HepG2 (cell line): ENCODE measurements at regions not wholly inside any gene's neighbourhood (a gene's known extent, or its start where the extent isn't known, plus 50 kb on each side); places are given as distances from the start of the nearest gene placed in this dataset.

ENCODE experiments used
- ATAC-seq: fragments of 200-7000 bp; cut with Tn5 transposase; 3 replicates; pipeline ENCODE4 v1.9.1; 2020; ENCODE audit warnings: mild to moderate bottlenecking, moderate library complexity
- BruUV-seq: library from RNA; stranded (reverse); fragments of 400-500 nt; replicated peaks from 2 replicates; lab custom pipeline; 2021; lab: Mats Ljungman, UMichigan
- CTCF ChIA-PET: fragments of 300-600 bp; formaldehyde crosslinking; extraction: SDS; loops from one replicate; lab custom pipeline; 2021; ENCODE audit warnings: low total read pairs, inconsistent platforms, low intra/inter-chr PET ratio; lab: Yijun Ruan, JAX
- POLR2A ChIA-PET: fragments of 350-600 bp; sonication (Branson Sonifier 250); formaldehyde crosslinking; loops from one replicate; lab custom pipeline; 2020; ENCODE audit warnings: antibody characterized with exemption, inconsistent platforms; lab: Yijun Ruan, JAX
- DNase-seq: peaks from one replicate; pipeline ENCODE4 v3.0.0-alpha.2; 2015; ENCODE audit warnings: low spot score
- FAIRE-seq: peaks from 3 replicates; lab custom pipeline; 2011; peaks lifted over from hg19 to GRCh38; lab: Jason Lieb, UNC
- H2AFZ ChIP-seq: one replicate; pipeline ENCODE4 v1.6.1; 2011; ENCODE audit warnings: low read length, inconsistent platforms
- H3K27ac ChIP-seq: fragments of 300-600 bp; 3 replicates; pipeline ENCODE4 v1.8.0; 2011; ENCODE audit warnings: mixed run types, mild to moderate bottlenecking, mixed read lengths, low read length, inconsistent platforms; ENCODE audit not compliant: insufficient read depth; ENCODE audit errors: extremely low read length
- H3K27me3 ChIP-seq, 2 experiments: fragments of 200-600 bp in 1 of 2; 2 replicates in 1 of 2; 3 replicates in 1 of 2; pipeline versions ENCODE4 v1.6.0 to v1.8.0; 2011; ENCODE audit warnings: low read length in 2 of 2, mild to moderate bottlenecking in 2 of 2, moderate library complexity in 2 of 2, inconsistent platforms in 1 of 2; ENCODE audit not compliant: insufficient read depth in 2 of 2, control insufficient read depth in 1 of 2
- H3K36me3 ChIP-seq, 2 experiments: fragments of 200-600 bp in 1 of 2; replicated peaks in 1 of 2; 2 replicates in 1 of 2; 3 replicates in 1 of 2; pipeline versions ENCODE4 v1.5.1 to v1.8.0; 2011; ENCODE audit warnings: low read length in 2 of 2, inconsistent platforms in 1 of 2; ENCODE audit not compliant: insufficient read depth in 2 of 2, control insufficient read depth in 1 of 2
- H3K4me1 ChIP-seq: 2 replicates; pipeline ENCODE4 v1.5.1; 2012; ENCODE audit warnings: low read length, inconsistent platforms; ENCODE audit not compliant: insufficient read depth
- H3K4me2 ChIP-seq: 2 replicates; pipeline ENCODE4 v1.6.0; 2011; ENCODE audit warnings: low read depth, low read length, inconsistent platforms
- H3K4me3 ChIP-seq, 3 experiments: fragments of 200-600 bp in 1 of 3; sonication (generic), shearing (Covaris generic) in 1 of 3; replicated peaks in 1 of 3; 2 replicates each; pipeline ENCODE4 v1.5.1; 2011 to 2016; ENCODE audit warnings: low read length in 3 of 3, inconsistent platforms in 2 of 3, low read depth in 2 of 3, mild to moderate bottlenecking in 2 of 3, control low read depth in 1 of 3, mixed read lengths in 1 of 3; ENCODE audit not compliant: insufficient read depth in 1 of 3
- H3K79me2 ChIP-seq: one replicate; pipeline ENCODE4 v1.6.1; 2011; ENCODE audit warnings: low read length, inconsistent platforms; ENCODE audit not compliant: insufficient read depth
- H3K9ac ChIP-seq: 2 replicates; pipeline ENCODE4 v1.6.0; 2011; ENCODE audit warnings: mild to moderate bottlenecking, low read depth, low read length, inconsistent platforms; ENCODE audit not compliant: insufficient read depth
- H3K9me3 ChIP-seq: 2 replicates; pipeline ENCODE4 v1.5.1; 2012; ENCODE audit warnings: mild to moderate bottlenecking, low read length
- H4K20me1 ChIP-seq: 2 replicates; pipeline ENCODE4 v1.6.0; 2011; ENCODE audit warnings: inconsistent platforms, mild to moderate bottlenecking, low read length, moderate library complexity; ENCODE audit not compliant: insufficient read depth
- CBX1 ChIP-seq: IDR thresholded peaks from one replicate; pipeline ENCODE4 v1.6.1; 2016; ENCODE audit warnings: antibody characterized with exemption, low read depth
- CBX2 ChIP-seq, 2 experiments: fragments of 200-600 bp in 1 of 2; sonication (generic); formaldehyde crosslinking in 1 of 2; IDR thresholded peaks; 2 replicates each; pipeline versions ENCODE4 v1.7.0 to v1.8.1; 2018 to 2022; ENCODE audit warnings: low read depth in 2 of 2, low read length in 1 of 2, mild to moderate bottlenecking in 1 of 2, missing genetic modification reagents in 1 of 2
- HMG20A ChIP-seq: IDR thresholded peaks from 2 replicates; pipeline ENCODE4 v1.6.1; 2016; ENCODE audit warnings: borderline replicate concordance
- SIN3A ChIP-seq: IDR thresholded peaks from 2 replicates; pipeline ENCODE4 v1.6.1; 2011; ENCODE audit warnings: low read depth, mild to moderate bottlenecking, control low read depth, low read length, borderline replicate concordance
- ZBTB33 ChIP-seq: sonication (generic); formaldehyde crosslinking; IDR thresholded peaks from 2 replicates; pipeline ENCODE4 v1.4.0; 2020; ENCODE audit warnings: missing genetic modification reagents
- ZFAT ChIP-seq: sonication (generic); formaldehyde crosslinking; conservative IDR thresholded peaks from 2 replicates; pipeline ENCODE4 v1.8.1; 2023; ENCODE audit warnings: missing genetic modification reagents, inconsistent platforms
- ZNF333 ChIP-seq: sonication (generic); formaldehyde crosslinking; IDR thresholded peaks from 2 replicates; pipeline ENCODE4 v1.4.0; 2020; ENCODE audit warnings: mild to moderate bottlenecking, missing genetic modification reagents, borderline replicate concordance
- ZNF563 ChIP-seq: sonication (generic); formaldehyde crosslinking; IDR thresholded peaks from 2 replicates; pipeline ENCODE4 v1.8.0; 2022; ENCODE audit warnings: mild to moderate bottlenecking, moderate library complexity, missing genetic modification reagents
- ZSCAN29 ChIP-seq: sonication (generic); formaldehyde crosslinking; conservative IDR thresholded peaks from 2 replicates; pipeline ENCODE4 v1.4.0; 2020; ENCODE audit warnings: mild to moderate bottlenecking, missing genetic modification reagents
- WGBS: methylation state at CpG from one replicate; pipeline ENCODE4 v1.1.6; 2017; ENCODE audit warnings: low lambda C conversion rate; 5-methylcytosine and 5-hydroxymethylcytosine counted together
- in situ Hi-C: cut with HindIII; loops from 2 replicates; pipeline ENCODE4 v1.10.0; 2017; ENCODE audit warnings: low pct_unique_long_range_greater_than_20kb; ENCODE audit not compliant: extremely low pct_ligation_motif_present
- intact Hi-C: fragments of 100-400 bp; cut with micrococcal nuclease; formaldehyde crosslinking; loops from one replicate; pipeline ENCODE4 v1.10.0; 2022; ENCODE audit not compliant: unreplicated experiment
- TF ChIP-seq, protein P1 (sequence below): sonication (generic); formaldehyde crosslinking; IDR thresholded peaks from 2 replicates; pipeline ENCODE4 v1.5.1; 2020; ENCODE audit warnings: missing genetic modification reagents, mild to moderate bottlenecking, borderline replicate concordance

DNA sequence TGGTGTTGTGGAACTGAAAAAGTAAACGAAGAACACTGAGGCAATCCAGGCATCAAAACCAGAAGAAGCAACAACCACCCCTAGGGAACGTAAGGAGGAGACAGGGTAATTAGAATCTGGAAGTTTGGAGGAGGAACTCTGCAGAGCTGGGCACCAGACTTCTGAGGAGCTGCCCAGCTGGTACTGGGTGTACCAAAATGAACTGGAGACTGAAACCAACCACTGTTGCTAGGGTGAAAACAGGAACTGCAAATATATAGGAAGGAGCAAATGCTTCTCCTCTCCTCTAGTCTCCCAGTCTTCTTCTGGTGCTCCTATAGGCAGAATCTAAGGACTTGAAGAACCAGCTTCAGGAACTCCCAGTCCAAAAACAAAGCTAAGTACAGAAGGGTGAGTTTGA, 189.8 kb downstream of the ELAVL2 start:
- H3K4me3 ChIP-seq, result no peak overlapping the region
- ChIA-PET POLR2A (no interaction called here), CTCF (no interaction called here)
- no peak for TF ChIP-seq ZNF563 (CRISPR knock-in tag)
- no peak for TF ChIP-seq SIN3A
- no peak for TF ChIP-seq HMG20A
- TF ChIP-seq ZBTB33, result no peak
- TF ChIP-seq CBX1, result no peak
- TF ChIP-seq CBX2 (IDR thresholded peaks at IDR 0.05; ENCODE audit: low read depth, low read length), result no peak
- no peak for TF ChIP-seq CBX2 (CRISPR knock-in tag; IDR thresholded peaks at IDR 0.05; ENCODE audit: low read depth)
- no peaks in the 10 kb centered on the region for H3K27me3 ChIP-seq
- DNase-seq (no peak), ATAC-seq (no peak), FAIRE-seq (no peak)
- no peaks in the 10 kb centered on the region for H4K20me1 ChIP-seq
- no TSS peak for BruUV-seq
- no peak overlapping the region for H3K4me2 ChIP-seq
- no peak overlapping the region for H3K27ac ChIP-seq
- in situ Hi-C loops, result no loop called here
- intact Hi-C loops, result no loop called here
- H3K9me3 ChIP-seq, result 0 out of 2 replicates have a peak, but pooled peaks cover 4% of the 10 kb centered on the region
- no peaks in the 10 kb centered on the region for H3K79me2 ChIP-seq
- no peak overlapping the region for H2AFZ ChIP-seq
- no peaks in the 10 kb centered on the region for H3K36me3 ChIP-seq
- WGBS, result 0% methylated on average over 2 of the region's 2 CpGs
- no peaks in the 10 kb centered on the region for H3K4me1 ChIP-seq
- no peak overlapping the region for H3K9ac ChIP-seq

DNA sequence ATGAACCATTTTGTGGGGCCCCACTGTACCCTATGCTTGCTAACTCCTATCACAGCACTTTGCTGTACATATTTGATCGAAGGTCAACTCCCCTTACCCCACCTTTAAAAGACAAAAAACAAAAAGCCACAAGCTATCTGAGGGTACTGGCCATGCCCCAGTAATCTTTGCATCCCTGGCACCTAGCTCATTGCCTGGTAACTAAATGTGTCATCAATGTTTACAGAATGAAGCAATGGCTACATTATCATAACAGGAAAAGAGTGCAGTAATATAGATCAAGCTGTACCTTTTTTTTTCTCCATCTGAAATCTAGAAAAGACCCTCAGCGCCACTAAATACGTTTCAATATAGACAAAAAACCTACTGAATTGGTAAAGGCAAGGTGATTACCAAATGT, 188.0 kb downstream of the ELAVL2 start:
- ChIA-PET CTCF (no interaction called here), POLR2A (no interaction called here)
- WGBS, result 4% methylated on average over 3 of the region's 3 CpGs
- no peaks in the 10 kb centered on the region for H4K20me1 ChIP-seq
- no peaks in the 10 kb centered on the region for H3K9me3 ChIP-seq
- no peak overlapping the region for H3K27ac ChIP-seq
- H3K36me3 ChIP-seq, result no peaks in the 10 kb centered on the region
- no peaks in the 10 kb centered on the region for H3K27me3 ChIP-seq
- H2AFZ ChIP-seq, result no peak overlapping the region
- no peak for FAIRE-seq
- no peak for DNase-seq
- TF ChIP-seq ZSCAN29 (CRISPR knock-in tag) (no peak), ZFAT (CRISPR knock-in tag) (no peak), ZNF333 (no peak)
- TF ChIP-seq, protein P1, sequence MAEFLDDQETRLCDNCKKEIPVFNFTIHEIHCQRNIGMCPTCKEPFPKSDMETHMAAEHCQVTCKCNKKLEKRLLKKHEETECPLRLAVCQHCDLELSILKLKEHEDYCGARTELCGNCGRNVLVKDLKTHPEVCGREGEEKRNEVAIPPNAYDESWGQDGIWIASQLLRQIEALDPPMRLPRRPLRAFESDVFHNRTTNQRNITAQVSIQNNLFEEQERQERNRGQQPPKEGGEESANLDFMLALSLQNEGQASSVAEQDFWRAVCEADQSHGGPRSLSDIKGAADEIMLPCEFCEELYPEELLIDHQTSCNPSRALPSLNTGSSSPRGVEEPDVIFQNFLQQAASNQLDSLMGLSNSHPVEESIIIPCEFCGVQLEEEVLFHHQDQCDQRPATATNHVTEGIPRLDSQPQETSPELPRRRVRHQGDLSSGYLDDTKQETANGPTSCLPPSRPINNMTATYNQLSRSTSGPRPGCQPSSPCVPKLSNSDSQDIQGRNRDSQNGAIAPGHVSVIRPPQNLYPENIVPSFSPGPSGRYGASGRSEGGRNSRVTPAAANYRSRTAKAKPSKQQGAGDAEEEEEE (CRISPR knock-in tag), result no peak
- intact Hi-C loops, result no loop called here
- H3K79me2 ChIP-seq, result no peaks in the 10 kb centered on the region
- BruUV-seq, result no TSS peak
- H3K4me2 ChIP-seq, result no peak overlapping the region
- H3K4me3 ChIP-seq, result no peak overlapping the region
- in situ Hi-C loops, result no loop called here
- no peak for ATAC-seq
- H3K9ac ChIP-seq, result no peak overlapping the region
- no peaks in the 10 kb centered on the region for H3K4me1 ChIP-seq
